Lung (tissue), 11 donors: ENCODE measurements at regions not wholly inside any gene's neighbourhood (a gene's known extent, or its start where the extent isn't known, plus 50 kb on each side); places are given as distances from the start of the nearest gene placed in this dataset.

ENCODE experiments used
- ATAC-seq: fragments of 200-7000 bp; cut with Tn5 transposase; one replicate; pipeline ENCODE4 v1.9.1; 2020; ENCODE audit warnings: moderate number of reproducible peaks; ENCODE audit not compliant: insufficient read depth, low FRiP score
- DNase-seq, 3 donors: peaks; one replicate each; pipeline ENCODE4 v3.0.0-alpha.2; 2013 to 2017
- H3K27ac ChIP-seq, 2 donors: one replicate each; pipeline ENCODE4 v1.5.1; 2013; ENCODE audit warnings: mild to moderate bottlenecking in 2 of 2, moderate library complexity in 2 of 2, control low read depth in 1 of 2, inconsistent platforms in 1 of 2, low read depth in 1 of 2, low read length in 1 of 2
- H3K27me3 ChIP-seq, 3 donors: one replicate each; pipeline ENCODE4 v1.5.1; 2013; ENCODE audit warnings: low read length in 2 of 3; ENCODE audit not compliant: control insufficient read depth in 3 of 3, insufficient read depth in 3 of 3
- H3K36me3 ChIP-seq, 4 donors: one replicate each; pipeline ENCODE4 v1.5.1; 2013; ENCODE audit warnings: low read length in 4 of 4, mild to moderate bottlenecking in 1 of 4, moderate library complexity in 1 of 4; ENCODE audit not compliant: control insufficient read depth in 4 of 4, insufficient read depth in 4 of 4
- H3K4me1 ChIP-seq, 5 donors: one replicate each; pipeline ENCODE4 v1.5.1; 2013; ENCODE audit warnings: low read length in 5 of 5, mild to moderate bottlenecking in 2 of 5, moderate library complexity in 1 of 5; ENCODE audit not compliant: control insufficient read depth in 5 of 5, insufficient read depth in 5 of 5
- H3K4me3 ChIP-seq: one replicate; pipeline ENCODE4 v1.5.1; 2013; ENCODE audit warnings: mild to moderate bottlenecking, control low read depth, moderate library complexity
- H3K9ac ChIP-seq, 2 donors: one replicate each; pipeline ENCODE4 v1.5.1; 2013; ENCODE audit warnings: low read length in 2 of 2, control low read depth in 1 of 2; ENCODE audit not compliant: insufficient read depth in 1 of 2
- H3K9me3 ChIP-seq, 4 donors: one replicate each; pipeline ENCODE4 v1.5.1; 2013; ENCODE audit warnings: low read length in 3 of 4, mild to moderate bottlenecking in 1 of 4, moderate library complexity in 1 of 4; ENCODE audit not compliant: control insufficient read depth in 4 of 4, insufficient read depth in 3 of 4
- CTCF ChIP-seq: IDR thresholded peaks from 2 replicates; pipeline ENCODE4 v1.5.1; 2012; ENCODE audit warnings: mild to moderate bottlenecking; ENCODE audit errors: control extremely low read depth, extremely low read depth
- WGBS, 2 donors: extraction: QIAGEN DNeasy Blood & Tissue Kit; methylation state at CpG; one replicate each; pipeline ENCODE4 v1.1.7; 2013; 5-methylcytosine and 5-hydroxymethylcytosine counted together
- donor health status: control.
- donor health status: control.
- donor health status: Bipolar disorder and iron deficiency.
- donor health status: healthy.
- donor health status: DM: yes; HTN: yes; CAD: no.

GRCh38 chr4:152256996-152257395 is 278.9 kb downstream of the FBXW7 start:
- WGBS, 2 donors, result 89 to 96% methylated on average over 3 of the region's 3 CpGs
- Histone ChIP-seq H3K27me3 (no peaks in the 10 kb centered on the region), H3K27ac (no peak overlapping the region), H3K9me3 (peaks cover 0 to 3% (median 0%) of the 10 kb centered on the region in 4 donors), H3K36me3 (no peaks in the 10 kb centered on the region), H3K4me3 (no peak overlapping the region), H3K4me1 (peaks cover 0 to 6% (median 0%) of the 10 kb centered on the region in 5 donors), H3K9ac (no peak overlapping the region)
- DNase-seq (no peak), ATAC-seq (no peak)
- no peak for TF ChIP-seq CTCF

GRCh38 chr4:152255437-152255836 is 280.5 kb downstream of the FBXW7 start:
- Histone ChIP-seq H3K4me3 (no peak overlapping the region), H3K4me1 (peaks cover 0 to 6% (median 0%) of the 10 kb centered on the region in 5 donors), H3K27me3 (no peaks in the 10 kb centered on the region), H3K36me3 (no peaks in the 10 kb centered on the region), H3K27ac (no peak overlapping the region), H3K9me3 (no peaks in the 10 kb centered on the region), H3K9ac (no peak overlapping the region)
- WGBS, 2 donors, result 10 to 19% methylated on average over 4 of the region's 4 CpGs
- ATAC-seq, result no peak
- DNase-seq, result peak in 1 of 3 donors; percentile 48
- no peak for TF ChIP-seq CTCF

- H3K27ac ChIP-seq, result no peak overlapping the region
- no peaks in the 10 kb centered on the region for H3K27me3 ChIP-seq
- no peak for TF ChIP-seq CTCF
- H3K4me1 ChIP-seq, result peaks cover 0 to 6% (median 0%) of the 10 kb centered on the region in 5 donors
- no peak overlapping the region for H3K9ac ChIP-seq
- no peaks in the 10 kb centered on the region for H3K36me3 ChIP-seq
- DNase-seq, result no peak
- no peaks in the 10 kb centered on the region for H3K9me3 ChIP-seq
- H3K4me3 ChIP-seq, result no peak overlapping the region
- ATAC-seq, result no peak
- 93 to 96% methylated on average over 9 of the region's 9 CpGs for WGBS, 2 donors
Observed at GRCh38 chr4:152248347-152248746, 287.5 kb downstream of the FBXW7 start.
